ENCODE measurements at regions not wholly inside any gene's neighbourhood (a gene's known extent, or its start where the extent isn't known, plus 50 kb on each side); places are given as distances from the start of the nearest gene placed in this dataset.

- Histone ChIP-seq H3K9me3 (ENCODE audit: insufficient read depth, low read length) (no peaks in the 10 kb centered on the region), H3F3A (ENCODE audit: insufficient read depth) (no peaks in the 10 kb centered on the region), H3K4me2 (ENCODE audit: low read depth, low read length, poor library complexity, severe bottlenecking) (no peak overlapping the region), H2AFZ (ENCODE audit: low read depth, low read length, severe bottlenecking) (no peak overlapping the region), H3K79me2 (ENCODE audit: insufficient read depth, low read length) (no peaks in the 10 kb centered on the region), H3K4me3 (ENCODE audit: insufficient read depth, low read length, poor library complexity, severe bottlenecking) (no peak overlapping the region), H3K27me3 (ENCODE audit: low read length) (no peaks in the 10 kb centered on the region), H4K20me1 (ENCODE audit: low read depth, low read length) (no peaks in the 10 kb centered on the region), H3K36me3 (ENCODE audit: low read length) (no peaks in the 10 kb centered on the region), H3K9me2 (replicated peaks; ENCODE audit: insufficient read depth, low read length) (no peaks in the 10 kb centered on the region), H3K9ac (ENCODE audit: low read length) (no peak overlapping the region), H3K27ac (ENCODE audit: low read depth, low read length) (no peak overlapping the region)
- TF ChIP-seq CTCF (IDR thresholded peaks at IDR 0.05; ENCODE audit: insufficient read depth, low read length, poor library complexity, severe bottlenecking), result no peak
- no peak for TF ChIP-seq EZH2phosphoT487 (conservative IDR thresholded peaks at IDR 0.05; ENCODE audit: low read length)
Observed at GRCh38 chr7:12764458-12764891, 77.0 kb downstream of the ARL4A start.

GRCh38 chr7:12765431-12766100, 78.1 kb downstream of the ARL4A start:
- Histone ChIP-seq H3K36me3 (ENCODE audit: low read length) (no peaks in the 10 kb centered on the region), H3F3A (ENCODE audit: insufficient read depth) (no peaks in the 10 kb centered on the region), H3K27me3 (ENCODE audit: low read length) (no peaks in the 10 kb centered on the region), H4K20me1 (ENCODE audit: low read depth, low read length) (no peaks in the 10 kb centered on the region), H3K27ac (ENCODE audit: low read depth, low read length) (no peak overlapping the region), H3K9me3 (ENCODE audit: insufficient read depth, low read length) (no peaks in the 10 kb centered on the region), H3K9me2 (replicated peaks; ENCODE audit: insufficient read depth, low read length) (no peaks in the 10 kb centered on the region), H2AFZ (ENCODE audit: low read depth, low read length, severe bottlenecking) (no peak overlapping the region), H3K4me3 (ENCODE audit: insufficient read depth, low read length, poor library complexity, severe bottlenecking) (no peak overlapping the region), H3K4me2 (ENCODE audit: low read depth, low read length, poor library complexity, severe bottlenecking) (no peak overlapping the region), H3K79me2 (ENCODE audit: insufficient read depth, low read length) (no peaks in the 10 kb centered on the region), H3K9ac (ENCODE audit: low read length) (no peak overlapping the region)
- no peak for TF ChIP-seq CTCF (IDR thresholded peaks at IDR 0.05; ENCODE audit: insufficient read depth, low read length, poor library complexity, severe bottlenecking)
- TF ChIP-seq EZH2phosphoT487 (conservative IDR thresholded peaks at IDR 0.05; ENCODE audit: low read length), result no peak

- H3K4me2 ChIP-seq (ENCODE audit: low read depth, low read length, poor library complexity, severe bottlenecking), result no peak overlapping the region
- no peaks in the 10 kb centered on the region for H3K9me2 ChIP-seq (replicated peaks; ENCODE audit: insufficient read depth, low read length)
- H3K9me3 ChIP-seq (ENCODE audit: insufficient read depth, low read length), result no peaks in the 10 kb centered on the region
- no peaks in the 10 kb centered on the region for H3K79me2 ChIP-seq (ENCODE audit: insufficient read depth, low read length)
- H2AFZ ChIP-seq (ENCODE audit: low read depth, low read length, severe bottlenecking), result no peak overlapping the region
- H3K27me3 ChIP-seq (ENCODE audit: low read length), result no peaks in the 10 kb centered on the region
- no peak overlapping the region for H3K4me3 ChIP-seq (ENCODE audit: insufficient read depth, low read length, poor library complexity, severe bottlenecking)
- no peaks in the 10 kb centered on the region for H3F3A ChIP-seq (ENCODE audit: insufficient read depth)
- no peaks in the 10 kb centered on the region for H3K36me3 ChIP-seq (ENCODE audit: low read length)
- no peaks in the 10 kb centered on the region for H4K20me1 ChIP-seq (ENCODE audit: low read depth, low read length)
- H3K9ac ChIP-seq (ENCODE audit: low read length), result no peak overlapping the region
- no peak overlapping the region for H3K27ac ChIP-seq (ENCODE audit: low read depth, low read length)
- TF ChIP-seq CTCF (IDR thresholded peaks at IDR 0.05; ENCODE audit: insufficient read depth, low read length, poor library complexity, severe bottlenecking), result no peak
- TF ChIP-seq EZH2phosphoT487 (conservative IDR thresholded peaks at IDR 0.05; ENCODE audit: low read length), result no peak
Observed at GRCh38 chr7:12766416-12766815, 79.0 kb downstream of the ARL4A start.

Measured in SU-DHL-6 (cell line).